Gastroesophageal sphincter (tissue), 4 donors: ENCODE measurements at regions not wholly inside any gene's neighbourhood (a gene's known extent, or its start where the extent isn't known, plus 50 kb on each side); places are given as distances from the start of the nearest gene placed in this dataset.

Experiments
- ATAC-seq: fragments of 150-250 bp; one replicate; pipeline ENCODE4 v1.9.1; 2016; ENCODE audit warnings: mild to moderate bottlenecking, moderate library complexity
- H3K27ac ChIP-seq, 4 donors: fragments of 200-600 bp; sonication (generic) in 3 of 4; 1 replicate in 3 of 4; 2 replicates in 1 of 4; pipeline ENCODE4 v1.5.1; 2016 to 2019
- H3K27me3 ChIP-seq: fragments of 200-600 bp; sonication (generic); one replicate; pipeline ENCODE4 v1.5.1; 2019
- H3K36me3 ChIP-seq, 2 donors: fragments of 200-600 bp; sonication (generic); one replicate each; pipeline ENCODE4 v1.5.1; 2019; ENCODE audit warnings: control low read depth in 1 of 2
- H3K4me1 ChIP-seq, 3 donors: fragments of 200-600 bp; sonication (generic); 1 replicate in 2 of 3; 2 replicates in 1 of 3; pipeline ENCODE4 v1.5.1; 2016 to 2019; ENCODE audit warnings: control low read depth in 2 of 3
- H3K4me3 ChIP-seq, 2 donors: fragments of 200-600 bp; sonication (generic); one replicate each; pipeline ENCODE4 v1.5.1; 2019; ENCODE audit warnings: mild to moderate bottlenecking in 1 of 2, moderate library complexity in 1 of 2
- H3K9me3 ChIP-seq, 3 donors: fragments of 200-600 bp; sonication (generic); one replicate each; pipeline ENCODE4 v1.5.1; 2017 to 2019; ENCODE audit warnings: control low read depth in 2 of 3
- CTCF ChIP-seq, 4 experiments: fragments of 200-600 bp in 2 of 4; fragments of 450-650 bp in 2 of 4; sonication (generic) in 1 of 4; IDR thresholded peaks; one replicate each; pipeline ENCODE4 v1.5.1; 2017 to 2019; ENCODE audit warnings: antibody characterized with exemption in 4 of 4, mild to moderate bottlenecking in 2 of 4, moderate library complexity in 2 of 4
- EP300 ChIP-seq: sonication (generic); formaldehyde crosslinking; IDR thresholded peaks from one replicate; pipeline ENCODE4 v1.6.1; 2017; ENCODE audit warnings: antibody characterized with exemption, mild to moderate bottlenecking
- POLR2A ChIP-seq, 2 donors: fragments of 450-650 bp; IDR thresholded peaks; one replicate each; pipeline ENCODE4 v1.6.1; 2017; ENCODE audit warnings: antibody characterized with exemption in 2 of 2, mild to moderate bottlenecking in 2 of 2, moderate library complexity in 1 of 2
- POLR2AphosphoS5 ChIP-seq: sonication (generic); formaldehyde crosslinking; IDR thresholded peaks from one replicate; pipeline ENCODE4 v1.6.1; 2017; ENCODE audit warnings: antibody characterized with exemption
- WGBS, 2 donors: methylation state at CpG; one replicate each; pipeline ENCODE4 v1.1.5; 2018; ENCODE audit warnings: low coverage in 1 of 2; 5-methylcytosine and 5-hydroxymethylcytosine counted together

- no peak for ATAC-seq
- Histone ChIP-seq H3K4me1 (no peaks in the 10 kb centered on the region), H3K36me3 (no peaks in the 10 kb centered on the region), H3K4me3 (no peak overlapping the region), H3K27me3 (no peaks in the 10 kb centered on the region), H3K9me3 (no peaks in the 10 kb centered on the region), H3K27ac (no peak overlapping the region)
- no peak for TF ChIP-seq EP300
- no peak for TF ChIP-seq POLR2A (IDR thresholded peaks at IDR 0.05)
- no peak for TF ChIP-seq POLR2AphosphoS5
- no peak for TF ChIP-seq CTCF (IDR thresholded peaks at IDR 0.05)
- WGBS, 2 donors = 92 to 100% methylated on average over 1 to 6 of the region's 9 CpGs
These were observed 575.3 kb downstream of the CMPK2 start for GRCh38 chr2:6290217-6291015.

- Histone ChIP-seq H3K27me3 (no peaks in the 10 kb centered on the region), H3K27ac (no peak overlapping the region), H3K4me1 (no peaks in the 10 kb centered on the region), H3K4me3 (no peak overlapping the region), H3K9me3 (no peaks in the 10 kb centered on the region), H3K36me3 (no peaks in the 10 kb centered on the region)
- no peak for TF ChIP-seq EP300
- TF ChIP-seq POLR2AphosphoS5 = no peak
- TF ChIP-seq CTCF (IDR thresholded peaks at IDR 0.05) = no peak
- no peak for TF ChIP-seq POLR2A (IDR thresholded peaks at IDR 0.05)
- WGBS, 2 donors = 66 to 68% methylated on average over 2 of the region's 2 CpGs
- ATAC-seq = no peak
These were observed 570.9 kb downstream of the CMPK2 start for GRCh38 chr2:6294791-6295190.

DNA sequence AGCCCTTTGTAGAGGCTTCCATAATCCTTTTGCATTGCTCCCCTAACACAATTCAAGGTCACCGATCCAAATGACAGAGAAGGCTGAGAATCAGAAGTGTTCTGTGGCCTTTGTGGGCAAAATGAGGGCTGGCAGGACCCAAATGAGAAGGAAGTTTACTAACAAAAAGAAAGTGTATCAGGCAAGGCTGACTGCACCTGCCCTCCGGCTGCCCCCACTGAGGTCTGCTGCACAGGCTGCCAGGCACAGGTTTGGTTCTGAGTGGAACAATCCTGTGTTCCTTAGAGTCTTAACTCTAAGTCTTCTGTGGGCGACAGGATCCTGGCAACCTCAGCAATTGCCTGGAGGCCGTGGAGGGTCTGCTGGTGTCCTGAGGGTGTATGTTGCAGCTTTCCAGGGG is 568.5 kb downstream of the CMPK2 start:
- no peak overlapping the region for H3K4me3 ChIP-seq
- H3K9me3 ChIP-seq = no peaks in the 10 kb centered on the region
- ATAC-seq = no peak
- no peaks in the 10 kb centered on the region for H3K27me3 ChIP-seq
- no peaks in the 10 kb centered on the region for H3K4me1 ChIP-seq
- no peak overlapping the region for H3K27ac ChIP-seq
- no peaks in the 10 kb centered on the region for H3K36me3 ChIP-seq
- 67 to 100% methylated on average over 1 of the region's 4 CpGs for WGBS, 2 donors
- no peak for TF ChIP-seq CTCF (IDR thresholded peaks at IDR 0.05)
- no peak for TF ChIP-seq EP300
- no peak for TF ChIP-seq POLR2A (IDR thresholded peaks at IDR 0.05)
- TF ChIP-seq POLR2AphosphoS5 = no peak

DNA sequence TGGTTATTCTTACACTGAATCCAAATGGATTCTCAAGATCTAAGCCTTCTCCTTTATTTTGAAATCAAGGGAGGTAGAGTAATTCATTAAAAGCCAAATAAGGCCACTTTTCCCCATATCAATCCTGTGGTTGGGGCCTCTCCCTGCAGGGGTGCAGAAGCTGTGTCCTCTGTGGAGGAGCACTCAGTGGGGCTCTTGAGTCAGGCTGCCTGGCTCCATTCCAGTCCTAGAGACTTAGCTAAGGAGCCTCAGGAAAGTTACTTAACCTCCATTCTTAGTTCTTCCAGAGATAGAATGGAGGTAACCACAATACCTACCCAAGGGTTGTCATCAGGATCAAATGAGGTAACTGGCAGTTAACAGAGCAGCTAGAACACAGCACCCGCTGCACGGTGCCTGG is 564.3 kb downstream of the CMPK2 start:
- Histone ChIP-seq H3K27me3 (no peaks in the 10 kb centered on the region), H3K4me3 (no peak overlapping the region), H3K36me3 (no peaks in the 10 kb centered on the region), H3K27ac (no peak overlapping the region), H3K4me1 (no peaks in the 10 kb centered on the region), H3K9me3 (no peaks in the 10 kb centered on the region)
- TF ChIP-seq POLR2A (IDR thresholded peaks at IDR 0.05) (no peak), EP300 (no peak), CTCF (IDR thresholded peaks at IDR 0.05) (no peak), POLR2AphosphoS5 (no peak)
- WGBS, 2 donors = 100% methylated on average over 2 of the region's 2 CpGs
- ATAC-seq = no peak

- H3K4me3 ChIP-seq = no peak overlapping the region
- TF ChIP-seq EP300 (no peak), POLR2A (IDR thresholded peaks at IDR 0.05) (no peak), POLR2AphosphoS5 (no peak), CTCF (IDR thresholded peaks at IDR 0.05) (no peak)
- H3K4me1 ChIP-seq = no peaks in the 10 kb centered on the region
- no peaks in the 10 kb centered on the region for H3K9me3 ChIP-seq
- ATAC-seq = no peak
- WGBS, 2 donors = 80 to 100% methylated on average over 1 to 2 of the region's 2 CpGs
- H3K27ac ChIP-seq = no peak overlapping the region
- H3K36me3 ChIP-seq = no peaks in the 10 kb centered on the region
- peaks cover 9% of the 10 kb centered on the region for H3K27me3 ChIP-seq
These were observed 556.7 kb downstream of the CMPK2 start for GRCh38 chr2:6308986-6309385.
